Right lobe of liver (tissue), 6 donors: ENCODE measurements at regions not wholly inside any gene's neighbourhood (a gene's known extent, or its start where the extent isn't known, plus 50 kb on each side); places are given as distances from the start of the nearest gene placed in this dataset.

Source experiments
- ATAC-seq, 4 donors: fragments of 200-7000 bp; cut with Tn5 transposase; one replicate each; pipeline ENCODE4 v1.9.1; 2020; ENCODE audit warnings: mild to moderate bottlenecking in 4 of 4, moderate library complexity in 4 of 4
- DNase-seq, 3 donors: peaks; one replicate each; pipeline ENCODE4 v3.0.0-alpha.2; 2020
- H3K27ac ChIP-seq, 3 donors: fragments of 200-600 bp; one replicate each; pipeline ENCODE4 v1.8.0; 2022
- H3K27me3 ChIP-seq, 2 donors: fragments of 200-600 bp; one replicate each; pipeline ENCODE4 v1.8.0; 2022
- H3K36me3 ChIP-seq, 4 donors: fragments of 200-600 bp; sonication (generic) in 1 of 4; one replicate each; pipeline versions ENCODE4 v1.5.1 to v1.8.0; 2017 to 2022; ENCODE audit warnings: control low read depth in 1 of 4
- H3K4me1 ChIP-seq, 4 donors: fragments of 200-600 bp; sonication (generic) in 1 of 4; one replicate each; pipeline versions ENCODE4 v1.5.1 to v1.8.0; 2017 to 2022; ENCODE audit warnings: control low read depth in 1 of 4
- H3K4me3 ChIP-seq, 3 donors: fragments of 200-600 bp; one replicate each; pipeline ENCODE4 v1.8.0; 2022
- H3K9me3 ChIP-seq, 4 donors: fragments of 200-600 bp; sonication (generic) in 1 of 4; one replicate each; pipeline versions ENCODE4 v1.5.1 to v1.8.0; 2017 to 2022; ENCODE audit warnings: control low read depth in 1 of 4
- POLR2A ChIP-seq: fragments of 450-650 bp; IDR thresholded peaks from one replicate; pipeline ENCODE4 v1.6.1; 2017; ENCODE audit warnings: antibody characterized with exemption, mild to moderate bottlenecking
- WGBS: methylation state at CpG from one replicate; pipeline ENCODE4 v1.1.6; 2018; ENCODE audit warnings: low coverage, low lambda C conversion rate; ENCODE audit not compliant: insufficient coverage; ENCODE audit errors: missing lambda C conversion rate; 5-methylcytosine and 5-hydroxymethylcytosine counted together
- intact Hi-C, 2 donors: fragments of 100-400 bp; cut with DNase I; formaldehyde crosslinking; loops; one replicate each; pipeline versions ENCODE4 v1.11.2 to v1.14.1; 2022
- TF ChIP-seq, protein P1 (sequence below), 4 donors: fragments of 200-600 bp in 3 of 4; fragments of 450-650 bp in 1 of 4; IDR thresholded peaks; one replicate each; pipeline versions ENCODE4 v1.5.1 to v1.8.0; 2016 to 2022; ENCODE audit warnings: antibody characterized with exemption in 4 of 4, mild to moderate bottlenecking in 2 of 4
- donor health status: DM: no; HTN: yes; CAD: no.
- donor health status: DM: no; HTN: no; CAD: no.
- donor health status: DM: no; HTN: no; CAD: no.
- donor health status: DM: no; HTN: yes; CAD: no.
- donor health status: DM: no; HTN: yes; CAD: no.

DNA sequence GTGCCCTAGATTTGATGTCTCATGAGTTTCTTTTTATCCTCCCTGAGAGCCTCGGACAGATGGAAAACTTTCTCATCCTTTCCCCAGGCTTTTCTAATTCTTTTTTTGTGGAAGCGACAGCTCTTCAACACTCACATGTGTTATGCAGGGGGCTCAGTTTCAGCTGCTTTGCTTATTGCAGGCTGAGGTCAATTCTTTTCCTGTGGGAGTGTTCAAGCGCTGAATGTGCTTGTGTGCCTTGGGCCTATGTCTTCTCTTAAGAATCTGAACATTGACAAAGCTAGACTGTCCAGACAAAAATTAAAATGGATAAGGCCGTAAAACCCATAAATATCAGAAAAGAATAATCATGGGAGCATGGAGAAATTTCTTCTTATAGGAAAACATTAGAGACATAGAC lies 125.2 kb upstream of the STEAP4 start:
- ATAC-seq (no peak), DNase-seq (no peak)
- Histone ChIP-seq H3K4me3 (no peak overlapping the region), H3K9me3 (no peaks in the 10 kb centered on the region), H3K4me1 (no peaks in the 10 kb centered on the region), H3K36me3 (no peaks in the 10 kb centered on the region), H3K27ac (no peak overlapping the region), H3K27me3 (no peaks in the 10 kb centered on the region)
- 65% methylated on average over 4 of the region's 4 CpGs for WGBS
- TF ChIP-seq POLR2A, result no peak
- TF ChIP-seq, protein P1, sequence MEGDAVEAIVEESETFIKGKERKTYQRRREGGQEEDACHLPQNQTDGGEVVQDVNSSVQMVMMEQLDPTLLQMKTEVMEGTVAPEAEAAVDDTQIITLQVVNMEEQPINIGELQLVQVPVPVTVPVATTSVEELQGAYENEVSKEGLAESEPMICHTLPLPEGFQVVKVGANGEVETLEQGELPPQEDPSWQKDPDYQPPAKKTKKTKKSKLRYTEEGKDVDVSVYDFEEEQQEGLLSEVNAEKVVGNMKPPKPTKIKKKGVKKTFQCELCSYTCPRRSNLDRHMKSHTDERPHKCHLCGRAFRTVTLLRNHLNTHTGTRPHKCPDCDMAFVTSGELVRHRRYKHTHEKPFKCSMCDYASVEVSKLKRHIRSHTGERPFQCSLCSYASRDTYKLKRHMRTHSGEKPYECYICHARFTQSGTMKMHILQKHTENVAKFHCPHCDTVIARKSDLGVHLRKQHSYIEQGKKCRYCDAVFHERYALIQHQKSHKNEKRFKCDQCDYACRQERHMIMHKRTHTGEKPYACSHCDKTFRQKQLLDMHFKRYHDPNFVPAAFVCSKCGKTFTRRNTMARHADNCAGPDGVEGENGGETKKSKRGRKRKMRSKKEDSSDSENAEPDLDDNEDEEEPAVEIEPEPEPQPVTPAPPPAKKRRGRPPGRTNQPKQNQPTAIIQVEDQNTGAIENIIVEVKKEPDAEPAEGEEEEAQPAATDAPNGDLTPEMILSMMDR (IDR thresholded peaks at IDR 0.05), result no peak
- intact Hi-C loops, result no loop called here

DNA sequence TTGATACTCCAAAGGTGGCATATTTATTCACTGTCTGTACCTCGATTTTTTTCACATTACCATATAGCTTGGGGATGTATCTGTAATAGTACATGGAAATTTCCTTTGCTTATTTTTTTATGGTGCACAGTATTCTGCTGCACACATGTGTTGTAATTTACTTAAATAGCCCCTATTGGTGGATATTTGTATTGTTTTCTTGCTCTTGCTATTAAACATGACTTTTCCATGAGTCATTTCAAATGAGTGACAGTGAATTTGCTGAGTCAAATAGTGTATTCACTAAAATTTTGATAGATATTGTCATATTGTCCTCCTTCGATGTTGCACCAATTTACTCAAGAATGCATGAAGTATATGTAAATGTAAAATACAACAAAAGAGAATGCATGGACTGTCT lies 122.7 kb upstream of the STEAP4 start:
- TF ChIP-seq, protein P1 (IDR thresholded peaks at IDR 0.05), result no peak
- no peak for TF ChIP-seq POLR2A
- H3K27ac ChIP-seq, result no peak overlapping the region
- intact Hi-C loops, result no loop called here
- H3K4me1 ChIP-seq, result no peaks in the 10 kb centered on the region
- no peaks in the 10 kb centered on the region for H3K27me3 ChIP-seq
- no peak overlapping the region for H3K4me3 ChIP-seq
- WGBS, result 52% methylated on average over 2 of the region's 2 CpGs
- DNase-seq, result no peak
- no peaks in the 10 kb centered on the region for H3K9me3 ChIP-seq
- no peaks in the 10 kb centered on the region for H3K36me3 ChIP-seq
- no peak for ATAC-seq

GRCh38 chr7:88402529-88402928 lies 95.8 kb upstream of the STEAP4 start:
- no peak for TF ChIP-seq POLR2A

DNA sequence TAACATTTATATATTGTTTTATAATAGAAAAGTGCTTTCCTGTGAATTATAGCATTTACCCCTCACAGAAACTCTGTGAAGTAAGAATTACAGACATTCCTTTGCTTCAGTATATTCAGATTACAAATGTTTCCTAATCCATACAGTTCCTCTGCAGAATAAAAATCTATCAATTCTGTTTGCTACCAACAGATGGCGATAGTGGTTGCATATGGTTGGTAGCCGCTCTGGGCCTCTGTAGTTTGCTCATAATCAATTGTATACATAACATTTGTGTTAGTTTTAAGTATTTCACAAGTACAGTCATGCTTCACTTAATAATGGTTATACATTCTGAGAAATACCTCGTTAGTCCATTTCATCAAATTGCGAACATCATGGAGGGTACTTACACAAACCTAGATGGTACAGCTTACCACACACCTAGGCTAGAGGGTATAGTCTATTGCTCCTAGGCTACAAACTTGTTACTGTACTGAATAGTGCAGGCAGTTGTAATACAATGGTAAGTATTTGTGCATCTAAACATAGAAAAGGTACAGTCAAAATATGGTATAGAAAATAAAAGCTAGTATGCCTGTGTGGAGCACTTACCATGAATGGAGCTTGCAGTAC lies 94.4 kb upstream of the STEAP4 start:
- Histone ChIP-seq H3K27me3 (no peaks in the 10 kb centered on the region), H3K36me3 (no peaks in the 10 kb centered on the region), H3K4me1 (no peaks in the 10 kb centered on the region), H3K27ac (no peak overlapping the region), H3K9me3 (no peaks in the 10 kb centered on the region), H3K4me3 (no peak overlapping the region)
- no peak for DNase-seq
- TF ChIP-seq, protein P1 (IDR thresholded peaks at IDR 0.05), result peak; percentile 26 to 54 (median 38)
- no peak for TF ChIP-seq POLR2A
- intact Hi-C loops, result no loop called here
- WGBS, result 52% methylated on average over 4 of the region's 4 CpGs
- ATAC-seq, result peak in 3 of 4 donors; percentile 45 to 69 (median 59)

More at GRCh38 chr7:88402529-88402928, 95.8 kb upstream of the STEAP4 start:
- no peaks in the 10 kb centered on the region for H3K9me3 ChIP-seq
- WGBS, result 76% methylated on average over 5 of the region's 5 CpGs
- H3K4me3 ChIP-seq, result no peak overlapping the region
- no peaks in the 10 kb centered on the region for H3K36me3 ChIP-seq
- H3K27me3 ChIP-seq, result no peaks in the 10 kb centered on the region
- ATAC-seq (no peak), DNase-seq (no peak)
- H3K4me1 ChIP-seq, result no peaks in the 10 kb centered on the region
- intact Hi-C loops, result no loop called here
- no peak overlapping the region for H3K27ac ChIP-seq

GRCh38 chr7:88399696-88400240 lies 93.1 kb upstream of the STEAP4 start:
- intact Hi-C loops, result no loop called here
- Histone ChIP-seq H3K27ac (no peak overlapping the region), H3K36me3 (no peaks in the 10 kb centered on the region), H3K27me3 (no peaks in the 10 kb centered on the region), H3K9me3 (no peaks in the 10 kb centered on the region), H3K4me3 (no peak overlapping the region), H3K4me1 (no peaks in the 10 kb centered on the region)
- TF ChIP-seq, protein P1 (IDR thresholded peaks at IDR 0.05), result no peak
- TF ChIP-seq POLR2A, result no peak
- WGBS, result 76% methylated on average over 5 of the region's 5 CpGs
- DNase-seq (no peak), ATAC-seq (no peak)
